Keratinocyte (primary cell): ENCODE measurements at regions not wholly inside any gene's neighbourhood (a gene's known extent, or its start where the extent isn't known, plus 50 kb on each side); places are given as distances from the start of the nearest gene placed in this dataset.

Source experiments
- DNase-seq: peaks from one replicate; pipeline ENCODE4 v3.0.0-alpha.2; 2011; ENCODE audit warnings: low read depth, missing footprints, low spot score
- FAIRE-seq: peaks from 2 replicates; lab custom pipeline; 2011; peaks lifted over from hg19 to GRCh38; lab: Jason Lieb, UNC
- H2AFZ ChIP-seq: 2 replicates; pipeline ENCODE4 v1.6.0; 2012; ENCODE audit warnings: low read length, control low read depth, inconsistent platforms; ENCODE audit not compliant: control insufficient read depth
- H3K27ac ChIP-seq: 2 replicates; pipeline ENCODE4 v1.5.1; 2011; ENCODE audit warnings: low read length; ENCODE audit not compliant: control insufficient read depth, insufficient read depth
- H3K27me3 ChIP-seq: 3 replicates; pipeline ENCODE4 v1.6.0; 2011; ENCODE audit warnings: low read length; ENCODE audit not compliant: control insufficient read depth, insufficient read depth; ENCODE audit errors: extremely low read depth
- H3K36me3 ChIP-seq, 2 experiments: 2 replicates in 1 of 2; 3 replicates in 1 of 2; pipeline ENCODE4 v1.5.1; 2011; ENCODE audit warnings: low read length in 2 of 2, mild to moderate bottlenecking in 1 of 2; ENCODE audit not compliant: control insufficient read depth in 2 of 2, insufficient read depth in 2 of 2; ENCODE audit errors: extremely low read depth in 1 of 2
- H3K4me1 ChIP-seq: 3 replicates; pipeline ENCODE4 v1.5.1; 2011; ENCODE audit warnings: low read length; ENCODE audit not compliant: control insufficient read depth, insufficient read depth; ENCODE audit errors: extremely low read depth
- H3K4me2 ChIP-seq: 3 replicates; pipeline ENCODE4 v1.6.0; 2011; ENCODE audit warnings: low read depth, low read length; ENCODE audit not compliant: control insufficient read depth, insufficient read depth; ENCODE audit errors: extremely low read depth
- H3K4me3 ChIP-seq, 3 experiments: fragments of 200-600 bp in 1 of 3; sonication (generic) in 1 of 3; 2 replicates in 2 of 3; 3 replicates in 1 of 3; pipeline ENCODE4 v1.5.1; 2011 to 2016; ENCODE audit warnings: low read length in 3 of 3, mild to moderate bottlenecking in 3 of 3, control low read depth in 2 of 3, inconsistent platforms in 1 of 3, low read depth in 1 of 3, mixed read lengths in 1 of 3, mixed run types in 1 of 3, moderate library complexity in 1 of 3; ENCODE audit not compliant: control insufficient read depth in 2 of 3, insufficient read depth in 2 of 3; ENCODE audit errors: extremely low read depth in 1 of 3
- H3K79me2 ChIP-seq: 2 replicates; pipeline ENCODE4 v1.6.0; 2012; ENCODE audit warnings: low read length; ENCODE audit not compliant: control insufficient read depth, insufficient read depth
- H3K9ac ChIP-seq: 3 replicates; pipeline ENCODE4 v1.6.0; 2011; ENCODE audit warnings: low read length; ENCODE audit not compliant: control insufficient read depth, insufficient read depth; ENCODE audit errors: extremely low read depth
- H3K9me1 ChIP-seq: 3 replicates; pipeline ENCODE4 v1.6.0; 2011; ENCODE audit warnings: low read length; ENCODE audit not compliant: control insufficient read depth, insufficient read depth; ENCODE audit errors: extremely low read depth
- H3K9me3 ChIP-seq: 2 replicates; pipeline ENCODE4 v1.5.1; 2012; ENCODE audit warnings: low read depth, low read length; ENCODE audit not compliant: control insufficient read depth
- H4K20me1 ChIP-seq: 3 replicates; pipeline ENCODE4 v1.6.0; 2011; ENCODE audit warnings: low read length; ENCODE audit not compliant: control insufficient read depth, insufficient read depth; ENCODE audit errors: extremely low read depth
- EZH2 ChIP-seq: IDR thresholded peaks from one replicate; pipeline ENCODE4 v1.6.1; 2012; ENCODE audit warnings: inconsistent platforms, mild to moderate bottlenecking, low read length, moderate library complexity
- dilution Hi-C: fragments of 300-500 bp; cut with MboI; formaldehyde crosslinking; loops from one replicate; pipeline ENCODE4 v1.7.0; 2020; ENCODE audit warnings: low sequenced_read_pairs; ENCODE audit not compliant: extremely low pct_ligation_motif_present
- TF ChIP-seq, protein P1 (sequence below), 3 experiments: IDR thresholded peaks in 1 of 3; conservative IDR thresholded peaks in 1 of 3; optimal IDR thresholded peaks in 1 of 3; 2 replicates in 2 of 3; 3 replicates in 1 of 3; pipeline versions ENCODE3 to v1.5.1; 2011; ENCODE audit warnings: low read length in 3 of 3, mild to moderate bottlenecking in 3 of 3, moderate library complexity in 2 of 3, control low read depth in 1 of 3, inconsistent platforms in 1 of 3; ENCODE audit not compliant: insufficient read depth in 2 of 3; ENCODE audit errors: extremely low read depth in 1 of 3

DNA sequence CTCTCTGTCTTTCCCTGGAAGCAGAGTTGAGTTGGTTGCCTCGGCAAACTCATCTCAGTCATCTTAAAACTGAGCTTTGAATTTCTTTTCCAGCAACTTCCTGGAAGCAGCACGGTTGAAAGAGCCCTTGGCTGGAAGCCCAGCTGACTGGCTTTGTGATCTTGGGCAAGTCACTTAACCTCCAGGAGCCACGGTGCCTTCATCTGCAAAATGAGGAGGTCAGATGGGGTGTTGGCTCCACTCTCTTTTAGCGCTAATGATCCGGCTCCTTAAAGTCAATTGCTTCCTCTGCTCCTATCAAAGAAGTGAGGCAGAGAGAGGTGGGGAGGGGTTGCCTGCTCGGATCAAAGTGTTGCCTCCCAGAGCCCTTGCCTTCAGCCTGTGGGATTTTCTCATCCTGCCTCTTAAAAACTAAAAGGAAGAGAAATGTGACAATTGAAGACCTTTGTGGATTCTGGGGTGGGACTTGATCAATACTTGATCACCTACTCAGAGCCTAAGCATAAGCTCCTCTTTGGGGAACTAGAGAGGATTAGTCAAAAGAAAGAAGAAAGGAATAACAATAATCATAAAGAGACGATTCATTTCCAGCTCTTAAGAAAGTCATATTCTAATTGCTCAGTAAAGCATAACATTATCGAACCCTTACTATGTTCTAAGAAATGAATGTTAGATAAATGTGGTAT lies 86.6 kb downstream of the MYCN start:
- no peaks in the 10 kb centered on the region for H3K4me1 ChIP-seq
- no peak overlapping the region for H3K4me3 ChIP-seq
- H3K79me2 ChIP-seq: no peaks in the 10 kb centered on the region
- no peak for DNase-seq
- no peaks in the 10 kb centered on the region for H3K9me3 ChIP-seq
- no peak for FAIRE-seq
- no peak overlapping the region for H2AFZ ChIP-seq
- H3K9me1 ChIP-seq: no peaks in the 10 kb centered on the region
- H3K36me3 ChIP-seq: no peaks in the 10 kb centered on the region
- dilution Hi-C loops: no loop called here
- H3K4me2 ChIP-seq: no peak overlapping the region
- H4K20me1 ChIP-seq: no peaks in the 10 kb centered on the region
- H3K27me3 ChIP-seq: no peaks in the 10 kb centered on the region
- H3K9ac ChIP-seq: no peak overlapping the region
- TF ChIP-seq EZH2: no peak
- TF ChIP-seq, protein P1, sequence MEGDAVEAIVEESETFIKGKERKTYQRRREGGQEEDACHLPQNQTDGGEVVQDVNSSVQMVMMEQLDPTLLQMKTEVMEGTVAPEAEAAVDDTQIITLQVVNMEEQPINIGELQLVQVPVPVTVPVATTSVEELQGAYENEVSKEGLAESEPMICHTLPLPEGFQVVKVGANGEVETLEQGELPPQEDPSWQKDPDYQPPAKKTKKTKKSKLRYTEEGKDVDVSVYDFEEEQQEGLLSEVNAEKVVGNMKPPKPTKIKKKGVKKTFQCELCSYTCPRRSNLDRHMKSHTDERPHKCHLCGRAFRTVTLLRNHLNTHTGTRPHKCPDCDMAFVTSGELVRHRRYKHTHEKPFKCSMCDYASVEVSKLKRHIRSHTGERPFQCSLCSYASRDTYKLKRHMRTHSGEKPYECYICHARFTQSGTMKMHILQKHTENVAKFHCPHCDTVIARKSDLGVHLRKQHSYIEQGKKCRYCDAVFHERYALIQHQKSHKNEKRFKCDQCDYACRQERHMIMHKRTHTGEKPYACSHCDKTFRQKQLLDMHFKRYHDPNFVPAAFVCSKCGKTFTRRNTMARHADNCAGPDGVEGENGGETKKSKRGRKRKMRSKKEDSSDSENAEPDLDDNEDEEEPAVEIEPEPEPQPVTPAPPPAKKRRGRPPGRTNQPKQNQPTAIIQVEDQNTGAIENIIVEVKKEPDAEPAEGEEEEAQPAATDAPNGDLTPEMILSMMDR (optimal IDR thresholded peaks at IDR 0.05 in 1 of 3, IDR thresholded peaks at IDR 0.05 in 1 of 3, conservative IDR thresholded peaks at IDR 0.05 in 1 of 3; ENCODE audit: extremely low read depth in 1 of 3, insufficient read depth in 2 of 3, low read length in 3 of 3): no peak
- H3K27ac ChIP-seq: no peak overlapping the region

DNA sequence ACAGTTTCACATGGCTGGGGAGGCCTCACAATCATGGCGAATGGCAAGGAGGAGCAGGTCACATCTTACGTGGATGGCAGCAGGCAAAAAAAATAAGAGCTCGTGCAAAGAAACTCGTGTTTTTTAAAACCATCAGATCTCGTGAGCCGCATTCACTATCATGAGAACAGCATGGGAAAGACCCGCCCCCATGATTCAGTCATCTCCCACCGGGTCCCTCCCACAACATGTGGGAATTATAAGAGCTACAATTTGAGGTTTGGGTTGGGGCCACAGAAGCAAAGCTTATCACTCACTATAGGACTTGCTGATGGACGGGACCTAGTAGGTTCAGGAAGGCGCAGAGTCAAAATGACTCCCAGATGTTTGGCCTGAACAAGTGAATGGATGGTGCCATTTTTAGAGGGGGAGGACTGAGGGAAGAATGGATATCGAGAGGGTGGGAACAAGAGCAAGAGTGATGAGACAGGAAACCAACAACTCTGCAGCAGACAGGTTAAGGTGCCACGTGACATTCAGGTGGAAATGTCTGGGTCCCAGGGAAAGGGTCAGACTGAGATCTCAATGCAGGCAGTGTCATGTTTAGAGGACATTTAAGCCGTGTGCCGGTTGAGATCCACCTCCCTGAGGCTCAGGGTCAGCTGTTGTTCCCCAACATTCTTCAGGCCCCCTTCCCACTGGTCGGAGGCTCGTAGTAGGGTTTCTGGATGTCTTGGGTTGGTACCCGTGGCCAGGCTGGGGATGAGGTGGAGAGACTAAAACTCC lies 85.7 kb downstream of the MYCN start:
- H3K4me3 ChIP-seq: no peak overlapping the region
- FAIRE-seq: no peak
- DNase-seq: no peak
- H3K79me2 ChIP-seq: no peaks in the 10 kb centered on the region
- H4K20me1 ChIP-seq: no peaks in the 10 kb centered on the region
- no peaks in the 10 kb centered on the region for H3K9me1 ChIP-seq
- H3K4me2 ChIP-seq: no peak overlapping the region
- H3K27me3 ChIP-seq: no peaks in the 10 kb centered on the region
- TF ChIP-seq, protein P1 (optimal IDR thresholded peaks at IDR 0.05 in 1 of 3, IDR thresholded peaks at IDR 0.05 in 1 of 3, conservative IDR thresholded peaks at IDR 0.05 in 1 of 3; ENCODE audit: extremely low read depth in 1 of 3, insufficient read depth in 2 of 3, low read length in 3 of 3): no peak
- TF ChIP-seq EZH2: no peak
- H3K9me3 ChIP-seq: no peaks in the 10 kb centered on the region
- no peak overlapping the region for H3K27ac ChIP-seq
- H3K4me1 ChIP-seq: no peaks in the 10 kb centered on the region
- H3K9ac ChIP-seq: no peak overlapping the region
- H3K36me3 ChIP-seq: no peaks in the 10 kb centered on the region
- no peak overlapping the region for H2AFZ ChIP-seq
- dilution Hi-C loops: no loop called here
